SK-N-SH (cell line): ENCODE measurements at regions not wholly inside any gene's neighbourhood (a gene's known extent, or its start where the extent isn't known, plus 50 kb on each side); places are given as distances from the start of the nearest gene placed in this dataset.

Experiments
- CTCF ChIA-PET: fragments of 300-600, 350-600 bp; formaldehyde crosslinking; extraction: SDS; loops from one replicate; lab custom pipeline; 2021; lab: Yijun Ruan, JAX
- POLR2A ChIA-PET: fragments of 350-600 bp; sonication (Branson Sonifier 250); formaldehyde crosslinking; extraction: SDS; loops from one replicate; lab custom pipeline; 2020; ENCODE audit warnings: antibody characterized with exemption, inconsistent platforms; lab: Yijun Ruan, JAX
- DNase-seq: peaks from one replicate; pipeline ENCODE4 v3.0.0; 2012
- H2AFZ ChIP-seq: fragments of 200-600 bp; sonication (generic); 2 replicates; pipeline ENCODE4 v1.8.1; 2016; ENCODE audit warnings: antibody characterized with exemption, mild to moderate bottlenecking, low read depth
- H3F3A ChIP-seq: fragments of 200-600 bp; sonication (generic); replicated peaks from 2 replicates; pipeline ENCODE3; 2016; ENCODE audit warnings: antibody characterized with exemption, mild to moderate bottlenecking; ENCODE audit not compliant: insufficient read depth
- H3K27ac ChIP-seq, 2 experiments: fragments of 200-500 bp in 1 of 2; fragments of 200-600 bp in 1 of 2; sonication (Bioruptor generic) in 1 of 2; sonication (generic), shearing (Covaris generic) in 1 of 2; 2 replicates each; pipeline versions ENCODE4 v1.5.1 to v1.6.1; 2014 to 2016; ENCODE audit warnings: low read depth in 2 of 2, inconsistent platforms in 1 of 2, low read length in 1 of 2, mild to moderate bottlenecking in 1 of 2, mixed read lengths in 1 of 2
- H3K27me3 ChIP-seq: fragments of 200-600 bp; sonication (generic), shearing (Covaris generic); 2 replicates; pipeline ENCODE4 v1.6.1; 2016; ENCODE audit warnings: mixed run types; ENCODE audit not compliant: insufficient read depth
- H3K36me3 ChIP-seq, 2 experiments: fragments of 200-500 bp in 1 of 2; fragments of 200-600 bp in 1 of 2; sonication (Bioruptor generic) in 1 of 2; sonication (generic) in 1 of 2; replicated peaks in 1 of 2; 2 replicates each; pipeline versions ENCODE3 to v1.5.1; 2014 to 2016; ENCODE audit warnings: low read length in 1 of 2, mild to moderate bottlenecking in 1 of 2; ENCODE audit not compliant: insufficient read depth in 2 of 2, control insufficient read depth in 1 of 2
- H3K4me1 ChIP-seq, 2 experiments: fragments of 200-500 bp in 1 of 2; fragments of 200-600 bp in 1 of 2; sonication (Bioruptor generic) in 1 of 2; sonication (generic), shearing (Covaris generic) in 1 of 2; 2 replicates each; pipeline versions ENCODE4 v1.5.1 to v1.6.1; 2014 to 2016; ENCODE audit warnings: low read depth in 1 of 2, low read length in 1 of 2, mixed run types in 1 of 2; ENCODE audit not compliant: insufficient read depth in 2 of 2, control insufficient read depth in 1 of 2
- H3K4me2 ChIP-seq: fragments of 200-600 bp; sonication (generic), shearing (Covaris generic); 2 replicates; pipeline ENCODE4 v1.6.1; 2017; ENCODE audit warnings: mixed run types
- H3K4me3 ChIP-seq, 2 experiments: fragments of 200-500 bp in 1 of 2; fragments of 200-600 bp in 1 of 2; sonication (Bioruptor generic) in 1 of 2; sonication (generic), shearing (Covaris generic) in 1 of 2; 2 replicates each; pipeline versions ENCODE4 v1.5.1 to v1.8.1; 2014 to 2016; ENCODE audit warnings: low read depth in 2 of 2, inconsistent platforms in 1 of 2, low read length in 1 of 2, mild to moderate bottlenecking in 1 of 2, mixed read lengths in 1 of 2, moderate library complexity in 1 of 2
- H3K79me2 ChIP-seq: fragments of 200-600 bp; sonication (generic); 2 replicates; pipeline ENCODE4 v1.8.1; 2017; ENCODE audit warnings: mild to moderate bottlenecking; ENCODE audit not compliant: insufficient read depth
- H3K9ac ChIP-seq: fragments of 200-600 bp; sonication (generic); 2 replicates; pipeline ENCODE4 v1.6.1; 2017; ENCODE audit warnings: mixed run types
- H3K9me2 ChIP-seq: fragments of 200-600 bp; sonication (generic); 2 replicates; pipeline ENCODE4 v1.6.1; 2017; ENCODE audit warnings: mixed run types
- H3K9me3 ChIP-seq: fragments of 200-600 bp; sonication (generic); 2 replicates; pipeline ENCODE4 v1.6.1; 2017; ENCODE audit warnings: mixed run types, mild to moderate bottlenecking, moderate library complexity
- H4K20me1 ChIP-seq: fragments of 200-600 bp; sonication (generic); 2 replicates; pipeline ENCODE4 v1.6.1; 2017; ENCODE audit warnings: mild to moderate bottlenecking, mixed run types; ENCODE audit not compliant: insufficient read depth
- CHD2 ChIP-seq: fragments of 150-350 bp; IDR thresholded peaks from 2 replicates; pipeline ENCODE4 v1.6.1; 2018; ENCODE audit warnings: low read length; ENCODE audit not compliant: partially characterized antibody
- FOXJ3 ChIP-seq: sonication (generic); formaldehyde crosslinking; IDR thresholded peaks from 2 replicates; pipeline ENCODE4 v1.5.1; 2020; ENCODE audit warnings: mild to moderate bottlenecking, missing genetic modification reagents
- FOXM1 ChIP-seq: IDR thresholded peaks from 2 replicates; pipeline ENCODE4 v1.4.0; 2012; ENCODE audit warnings: low read depth, mild to moderate bottlenecking
- GATA2 ChIP-seq: sonication (generic); formaldehyde crosslinking; IDR thresholded peaks from 2 replicates; pipeline ENCODE4 v1.5.0; 2020; ENCODE audit warnings: mild to moderate bottlenecking, missing genetic modification reagents
- IRF3 ChIP-seq: fragments of 150-350 bp; IDR thresholded peaks from 2 replicates; pipeline ENCODE4 v1.6.1; 2016; ENCODE audit warnings: mild to moderate bottlenecking, low read depth, low read length
- JUND ChIP-seq: IDR thresholded peaks from 2 replicates; pipeline ENCODE4 v1.4.0; 2012
- MEF2A ChIP-seq: IDR thresholded peaks from 2 replicates; pipeline ENCODE4 v1.4.0; 2012; ENCODE audit warnings: low read depth, borderline replicate concordance
- POLR2AphosphoS5 ChIP-seq: IDR thresholded peaks from 2 replicates; pipeline ENCODE4 v1.6.1; 2012; ENCODE audit warnings: low read depth, low read length
- RAD21 ChIP-seq: IDR thresholded peaks from 2 replicates; pipeline ENCODE4 v1.6.1; 2012; ENCODE audit warnings: mild to moderate bottlenecking, low read length
- RCOR1 ChIP-seq: fragments of 150-350 bp; IDR thresholded peaks from 2 replicates; pipeline ENCODE4 v1.6.1; 2017; ENCODE audit warnings: antibody characterized with exemption, low read length
- RFX5 ChIP-seq: IDR thresholded peaks from 2 replicates; pipeline ENCODE4 v1.6.1; 2012; ENCODE audit warnings: mild to moderate bottlenecking, improper control_type of control experiment, low read length
- RXRA ChIP-seq: IDR thresholded peaks from 2 replicates; pipeline ENCODE4 v1.4.0; 2012; ENCODE audit warnings: low read depth, mild to moderate bottlenecking, borderline replicate concordance
- TAF1 ChIP-seq: IDR thresholded peaks from 2 replicates; pipeline ENCODE4 v1.6.1; 2012; ENCODE audit warnings: low read depth, mild to moderate bottlenecking, low read length, moderate library complexity, borderline replicate concordance
- TCF12 ChIP-seq: IDR thresholded peaks from 2 replicates; pipeline ENCODE4 v1.4.0; 2012
- TEAD4 ChIP-seq: IDR thresholded peaks from 2 replicates; pipeline ENCODE4 v1.4.0; 2012; ENCODE audit warnings: mild to moderate bottlenecking, borderline replicate concordance; ENCODE audit not compliant: insufficient read depth
- USF1 ChIP-seq: IDR thresholded peaks from 2 replicates; pipeline ENCODE4 v1.4.0; 2012; ENCODE audit warnings: low read depth, borderline replicate concordance
- USF2 ChIP-seq: fragments of 150-350 bp; IDR thresholded peaks from 2 replicates; pipeline ENCODE4 v1.6.1; 2017; ENCODE audit warnings: antibody characterized with exemption, low read length, low read depth, borderline replicate concordance
- YY1 ChIP-seq: IDR thresholded peaks from 2 replicates; pipeline ENCODE4 v1.4.0; 2012; ENCODE audit warnings: low read depth, mild to moderate bottlenecking
- ZBTB33 ChIP-seq: IDR thresholded peaks from 2 replicates; pipeline ENCODE4 v1.4.0; 2012; ENCODE audit warnings: low read depth, borderline replicate concordance
- WGBS: methylation state at CpG from one replicate; pipeline ENCODE4 v1.1.6; 2017; ENCODE audit warnings: low lambda C conversion rate; 5-methylcytosine and 5-hydroxymethylcytosine counted together
- TF ChIP-seq, protein P1 (sequence below): IDR thresholded peaks from 2 replicates; pipeline ENCODE4; 2012

DNA sequence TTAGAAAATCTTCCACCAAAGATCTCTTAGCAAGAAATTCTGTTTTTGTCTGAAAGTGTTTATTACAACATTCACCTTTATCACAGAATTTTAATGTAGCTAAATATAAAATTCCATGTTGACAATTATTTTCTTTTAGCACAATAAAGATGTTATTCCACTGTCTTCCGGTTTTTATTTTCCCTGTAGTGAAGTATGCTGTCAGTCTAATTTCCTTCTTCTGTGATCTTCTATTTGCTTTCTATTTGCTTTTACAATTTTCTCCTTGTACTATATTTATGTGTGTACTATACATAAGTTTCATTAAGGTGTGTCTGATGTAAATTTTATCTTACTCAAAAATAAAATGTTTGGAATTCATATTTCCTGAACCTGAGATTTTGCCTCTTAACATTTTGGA, 117.5 kb upstream of the PPP2R3A start:
- no peaks in the 10 kb centered on the region for H3K79me2 ChIP-seq
- no peak overlapping the region for H2AFZ ChIP-seq
- no peaks in the 10 kb centered on the region for H3K4me1 ChIP-seq
- CTCF ChIA-PET = no interaction called here
- TF ChIP-seq ZBTB33 (no peak), USF2 (no peak), RCOR1 (no peak), TEAD4 (no peak), RAD21 (no peak), USF1 (no peak), TCF12 (no peak), JUND (no peak), MEF2A (no peak), GATA2 (no peak), RXRA (no peak), TAF1 (no peak), IRF3 (no peak), FOXJ3 (CRISPR knock-in tag) (no peak), POLR2AphosphoS5 (no peak), RFX5 (no peak), CHD2 (no peak), FOXM1 (no peak), YY1 (no peak)
- TF ChIP-seq, protein P1, sequence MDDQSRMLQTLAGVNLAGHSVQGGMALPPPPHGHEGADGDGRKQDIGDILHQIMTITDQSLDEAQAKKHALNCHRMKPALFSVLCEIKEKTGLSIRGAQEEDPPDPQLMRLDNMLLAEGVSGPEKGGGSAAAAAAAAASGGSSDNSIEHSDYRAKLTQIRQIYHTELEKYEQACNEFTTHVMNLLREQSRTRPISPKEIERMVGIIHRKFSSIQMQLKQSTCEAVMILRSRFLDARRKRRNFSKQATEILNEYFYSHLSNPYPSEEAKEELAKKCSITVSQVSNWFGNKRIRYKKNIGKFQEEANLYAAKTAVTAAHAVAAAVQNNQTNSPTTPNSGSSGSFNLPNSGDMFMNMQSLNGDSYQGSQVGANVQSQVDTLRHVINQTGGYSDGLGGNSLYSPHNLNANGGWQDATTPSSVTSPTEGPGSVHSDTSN = no peak
- H4K20me1 ChIP-seq = no peaks in the 10 kb centered on the region
- H3K4me2 ChIP-seq = no peak overlapping the region
- no peaks in the 10 kb centered on the region for H3K36me3 ChIP-seq
- no peak overlapping the region for H3K9ac ChIP-seq
- POLR2A ChIA-PET = no interaction called here
- DNase-seq = no peak
- 30% methylated on average over 1 of the region's 1 CpG for WGBS
- no peaks in the 10 kb centered on the region for H3F3A ChIP-seq
- H3K9me2 ChIP-seq = no peaks in the 10 kb centered on the region
- H3K4me3 ChIP-seq = no peak overlapping the region
- no peaks in the 10 kb centered on the region for H3K27me3 ChIP-seq
- no peaks in the 10 kb centered on the region for H3K9me3 ChIP-seq
- no peak overlapping the region for H3K27ac ChIP-seq
